Activated T-cell treated with anti-CD3 and anti-CD28 coated beads, Interleukin-2, amount 50 U/mL, for 4 hours (primary cell): ENCODE measurements at regions not wholly inside any gene's neighbourhood (a gene's known extent, or its start where the extent isn't known, plus 50 kb on each side); places are given as distances from the start of the nearest gene placed in this dataset.
"Not testable (repeated sequence)": the region's sequence is repeated elsewhere in the genome, so short reads cannot be mapped to it uniquely, and the experiment has no call there.

Source experiments
- ATAC-seq, 2 donors: fragments of 200-7000 bp; cut with Tn5 transposase; one replicate each; pipeline ENCODE4 v1.10.0; 2021
- DNase-seq: peaks from one replicate; pipeline ENCODE4 v3.0.0-alpha.2; 2020
- H3K27me3 Mint-ChIP-seq: one replicate; pipeline ENCODE4 v1.8.0; 2021; ENCODE audit warnings: low read depth, mixed read lengths
- H3K36me3 Mint-ChIP-seq: one replicate; pipeline ENCODE4 v1.8.0; 2022; ENCODE audit warnings: mixed read lengths; ENCODE audit not compliant: insufficient read depth
- H3K4me1 Mint-ChIP-seq: one replicate; pipeline ENCODE4 v1.8.0; 2021; ENCODE audit warnings: low read depth, mixed read lengths
- H3K4me3 Mint-ChIP-seq: one replicate; pipeline ENCODE4 v1.8.0; 2021; ENCODE audit warnings: mild to moderate bottlenecking, moderate library complexity, mixed read lengths
- H3K9me3 Mint-ChIP-seq: one replicate; pipeline ENCODE4 v1.8.0; 2021; ENCODE audit warnings: mixed read lengths

- H3K36me3 Mint-ChIP-seq: no peaks in the 10 kb centered on the region
- H3K27me3 Mint-ChIP-seq: no peaks in the 10 kb centered on the region
- no peak overlapping the region for H3K4me3 Mint-ChIP-seq
- no peaks in the 10 kb centered on the region for H3K4me1 Mint-ChIP-seq
- DNase-seq (no peak), ATAC-seq (no peak)
- no peaks in the 10 kb centered on the region for H3K9me3 Mint-ChIP-seq
Observed at GRCh38 chr12:19998961-19999804, 369.2 kb upstream of the PDE3A start.

GRCh38 chr12:19999805-20000138, 368.6 kb upstream of the PDE3A start:
- Mint-ChIP-seq H3K4me3 (no peak overlapping the region), H3K36me3 (no peaks in the 10 kb centered on the region), H3K27me3 (no peaks in the 10 kb centered on the region), H3K9me3 (no peaks in the 10 kb centered on the region), H3K4me1 (no peaks in the 10 kb centered on the region)
- DNase-seq (no peak), ATAC-seq (no peak)

GRCh38 chr12:20000229-20000849, 368.0 kb upstream of the PDE3A start:
- no peaks in the 10 kb centered on the region for H3K27me3 Mint-ChIP-seq

GRCh38 chr12:20003252-20003651, 365.1 kb upstream of the PDE3A start:
- Mint-ChIP-seq H3K4me3 (no peak overlapping the region), H3K9me3 (no peaks in the 10 kb centered on the region), H3K27me3 (no peaks in the 10 kb centered on the region), H3K36me3 (no peaks in the 10 kb centered on the region), H3K4me1 (no peaks in the 10 kb centered on the region)
- DNase-seq: no peak
- no peak for ATAC-seq

More at GRCh38 chr12:20000229-20000849, 368.0 kb upstream of the PDE3A start:
- DNase-seq (no peak), ATAC-seq (no peak)
- H3K4me1 Mint-ChIP-seq: no peaks in the 10 kb centered on the region
- no peak overlapping the region for H3K4me3 Mint-ChIP-seq
- no peaks in the 10 kb centered on the region for H3K9me3 Mint-ChIP-seq
- H3K36me3 Mint-ChIP-seq: no peaks in the 10 kb centered on the region

GRCh38 chr12:20004952-20005351, 363.4 kb upstream of the PDE3A start:
- Mint-ChIP-seq H3K27me3 (no peaks in the 10 kb centered on the region), H3K4me3 (no peak overlapping the region), H3K36me3 (no peaks in the 10 kb centered on the region), H3K9me3 (no peaks in the 10 kb centered on the region), H3K4me1 (no peaks in the 10 kb centered on the region)
- DNase-seq (no peak), ATAC-seq (no peak)

- Mint-ChIP-seq H3K27me3 (no peaks in the 10 kb centered on the region), H3K4me3 (no peak overlapping the region), H3K9me3 (peaks cover 4% of the 10 kb centered on the region), H3K36me3 (no peaks in the 10 kb centered on the region), H3K4me1 (no peaks in the 10 kb centered on the region)
- ATAC-seq (no peak), DNase-seq (no peak)
Observed at GRCh38 chr12:20006871-20007730, 361.2 kb upstream of the PDE3A start.

GRCh38 chr12:20009965-20010364, 358.4 kb upstream of the PDE3A start:
- H3K27me3 Mint-ChIP-seq, ATAC-seq, H3K36me3 Mint-ChIP-seq, H3K4me3 Mint-ChIP-seq, H3K4me1 Mint-ChIP-seq, DNase-seq: not testable (repeated sequence)
- H3K9me3 Mint-ChIP-seq: peaks cover 11% of the 10 kb centered on the region

GRCh38 chr12:20011200-20011599, 357.1 kb upstream of the PDE3A start:
- Mint-ChIP-seq H3K4me1 (no peaks in the 10 kb centered on the region), H3K27me3 (no peaks in the 10 kb centered on the region)

GRCh38 chr12:20017802-20018201, 350.5 kb upstream of the PDE3A start:
- H3K4me3 Mint-ChIP-seq: no peak overlapping the region
- H3K27me3 Mint-ChIP-seq: no peaks in the 10 kb centered on the region
- no peaks in the 10 kb centered on the region for H3K4me1 Mint-ChIP-seq
- DNase-seq: no peak
- ATAC-seq: no peak
- no peaks in the 10 kb centered on the region for H3K36me3 Mint-ChIP-seq
- H3K9me3 Mint-ChIP-seq: no peaks in the 10 kb centered on the region

More at GRCh38 chr12:20011200-20011599, 357.1 kb upstream of the PDE3A start:
- Mint-ChIP-seq H3K9me3 (peaks cover 11% of the 10 kb centered on the region), H3K36me3 (no peaks in the 10 kb centered on the region), H3K4me3 (no peak overlapping the region)
- ATAC-seq (no peak), DNase-seq (no peak)

- DNase-seq (no peak), ATAC-seq (no peak)
- Mint-ChIP-seq H3K4me3 (no peak overlapping the region), H3K9me3 (no peaks in the 10 kb centered on the region), H3K4me1 (no peaks in the 10 kb centered on the region), H3K27me3 (no peaks in the 10 kb centered on the region), H3K36me3 (no peaks in the 10 kb centered on the region)
Observed at GRCh38 chr12:20018406-20018805, 349.9 kb upstream of the PDE3A start.

GRCh38 chr12:20024194-20024593, 344.1 kb upstream of the PDE3A start:
- H3K36me3 Mint-ChIP-seq: no peaks in the 10 kb centered on the region
- no peaks in the 10 kb centered on the region for H3K4me1 Mint-ChIP-seq
- H3K27me3 Mint-ChIP-seq: no peaks in the 10 kb centered on the region
- peaks cover 4% of the 10 kb centered on the region for H3K9me3 Mint-ChIP-seq
- H3K4me3 Mint-ChIP-seq: no peak overlapping the region
- no peak for ATAC-seq
- no peak for DNase-seq

- no peak for DNase-seq
- Mint-ChIP-seq H3K36me3 (no peaks in the 10 kb centered on the region), H3K4me1 (no peaks in the 10 kb centered on the region), H3K4me3 (no peak overlapping the region), H3K9me3 (peaks cover 4% of the 10 kb centered on the region), H3K27me3 (no peaks in the 10 kb centered on the region)
- no peak for ATAC-seq
Observed at GRCh38 chr12:20028033-20028432, 340.3 kb upstream of the PDE3A start.

- H3K9me3 Mint-ChIP-seq: peaks cover 4% of the 10 kb centered on the region
- no peaks in the 10 kb centered on the region for H3K4me1 Mint-ChIP-seq
- H3K27me3 Mint-ChIP-seq: no peaks in the 10 kb centered on the region
- ATAC-seq (no peak), DNase-seq (no peak)
- no peaks in the 10 kb centered on the region for H3K36me3 Mint-ChIP-seq
- H3K4me3 Mint-ChIP-seq: no peak overlapping the region
Observed at GRCh38 chr12:20030826-20031225, 337.5 kb upstream of the PDE3A start.

GRCh38 chr12:20039562-20039961, 328.8 kb upstream of the PDE3A start:
- H3K4me3 Mint-ChIP-seq: no peak overlapping the region
- H3K4me1 Mint-ChIP-seq: no peaks in the 10 kb centered on the region
- DNase-seq: no peak
- ATAC-seq: no peak
- no peaks in the 10 kb centered on the region for H3K9me3 Mint-ChIP-seq
- H3K36me3 Mint-ChIP-seq: no peaks in the 10 kb centered on the region
- H3K27me3 Mint-ChIP-seq: no peaks in the 10 kb centered on the region
